IPS DF 4.7 (cell line): ENCODE measurements at regions not wholly inside any gene's neighbourhood (a gene's known extent, or its start where the extent isn't known, plus 50 kb on each side); places are given as distances from the start of the nearest gene placed in this dataset.

ENCODE experiments used
- DNase-seq: peaks from one replicate; pipeline ENCODE4 v3.0.0-alpha.2; 2013; ENCODE audit warnings: low spot score; ENCODE audit errors: extremely low read depth

DNA sequence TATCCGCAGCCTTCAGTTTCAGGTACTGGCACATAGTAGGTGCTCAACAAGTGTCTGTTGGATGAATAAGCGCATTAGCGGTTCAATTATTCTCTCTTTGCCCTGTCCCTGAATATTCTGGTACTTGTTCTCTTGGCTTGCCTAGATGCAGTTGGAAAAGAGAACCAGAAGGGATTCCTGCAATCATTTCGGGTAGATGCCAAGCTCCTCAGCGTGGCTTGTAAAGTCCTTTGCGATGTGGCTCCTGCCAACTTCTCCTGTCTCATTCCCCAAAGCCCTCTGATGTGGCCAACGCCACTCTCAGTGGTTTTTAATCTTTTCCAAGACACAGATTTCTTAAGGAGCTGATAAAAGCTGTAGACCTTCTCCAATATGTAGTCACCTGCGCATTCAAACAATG, 230.3 kb downstream of the SUDS3 start:
- no peak for DNase-seq

DNA sequence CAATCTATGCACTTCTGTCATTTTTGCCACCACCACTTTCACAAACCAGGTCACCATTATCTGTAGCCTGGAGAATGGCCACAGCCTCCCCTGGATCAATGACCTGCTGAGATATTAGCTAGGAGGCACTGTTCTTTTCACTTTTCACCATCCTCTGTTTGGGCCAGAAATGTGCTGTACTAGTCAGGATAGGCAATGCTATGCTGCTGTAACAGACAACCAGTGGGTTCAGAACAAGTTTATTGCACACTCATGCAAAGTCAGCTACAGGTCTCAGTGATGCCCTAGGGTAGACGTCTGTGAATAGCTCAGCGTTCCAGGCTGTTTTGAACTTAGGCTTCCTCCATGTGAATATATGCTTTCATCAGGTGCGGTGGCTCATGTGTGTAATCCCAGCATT, 231.5 kb downstream of the SUDS3 start:
- DNase-seq = no peak

DNA sequence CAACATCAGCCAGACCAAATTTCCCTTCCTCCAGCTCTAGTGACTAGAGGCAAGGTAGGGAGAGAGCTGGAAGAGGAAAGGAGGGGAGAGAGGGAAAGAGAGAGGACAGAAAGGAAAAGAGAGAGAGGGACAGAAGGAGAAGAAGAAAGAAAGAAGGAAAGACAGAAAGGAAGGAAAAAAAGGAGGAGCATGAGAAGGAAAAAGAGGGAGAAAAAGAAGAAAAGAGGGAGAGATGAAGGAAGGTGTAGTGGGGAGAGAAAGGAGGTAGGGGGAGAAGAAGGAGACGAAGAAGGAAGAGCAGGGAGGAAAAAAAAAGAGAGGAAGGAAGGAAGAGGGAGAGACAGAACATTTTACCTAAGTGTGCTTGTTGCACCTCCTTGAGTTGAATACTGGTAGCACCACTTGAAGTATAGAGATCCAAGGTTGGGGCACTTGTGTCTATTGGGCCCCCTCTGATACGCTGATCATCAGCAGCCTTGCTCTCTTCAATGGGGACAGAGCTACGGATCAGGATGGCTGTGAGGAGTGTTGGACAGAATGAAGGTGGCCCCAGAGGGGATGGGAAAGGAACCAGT, 232.5 kb downstream of the SUDS3 start:
- DNase-seq = no peak

DNA sequence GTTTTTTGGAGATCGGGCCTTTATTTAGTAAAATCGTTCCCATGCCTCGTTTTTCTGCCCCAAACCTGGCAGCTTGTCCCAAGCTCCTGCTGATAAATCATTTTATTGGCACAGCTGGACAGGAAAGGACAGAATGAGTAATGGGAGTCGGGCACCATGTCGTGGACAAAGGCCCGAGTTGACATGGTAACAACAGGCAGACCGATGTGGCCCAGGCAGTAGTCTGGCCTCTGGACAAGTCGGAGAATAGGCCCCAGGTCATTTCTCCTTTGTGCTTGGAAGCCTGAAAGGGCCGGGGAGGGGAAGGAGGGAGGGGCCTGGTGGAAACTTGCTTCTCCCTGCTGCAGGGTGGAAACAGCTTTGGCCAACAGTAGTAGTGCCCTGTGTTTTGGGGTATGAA, 234.9 kb downstream of the SUDS3 start:
- DNase-seq = no peak

DNA sequence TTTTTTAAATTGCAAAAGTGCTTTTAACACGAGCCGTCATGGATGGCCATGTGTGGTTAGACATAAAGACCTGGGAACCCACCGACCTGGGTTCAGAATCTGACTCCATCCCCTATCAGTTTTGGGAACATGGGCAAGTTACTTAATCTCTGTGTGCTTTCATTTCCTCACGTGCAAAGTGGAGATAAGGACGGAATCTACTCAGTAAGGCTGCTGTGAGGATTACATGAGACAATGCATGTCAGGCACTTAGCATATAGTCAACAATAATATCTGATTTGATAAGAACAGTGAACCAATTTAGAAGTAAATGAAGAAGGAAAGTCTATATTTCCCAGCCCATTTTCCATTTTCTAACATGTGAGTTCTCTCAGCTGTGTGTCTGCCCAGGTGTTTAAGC, 235.4 kb downstream of the SUDS3 start:
- no peak for DNase-seq

DNA sequence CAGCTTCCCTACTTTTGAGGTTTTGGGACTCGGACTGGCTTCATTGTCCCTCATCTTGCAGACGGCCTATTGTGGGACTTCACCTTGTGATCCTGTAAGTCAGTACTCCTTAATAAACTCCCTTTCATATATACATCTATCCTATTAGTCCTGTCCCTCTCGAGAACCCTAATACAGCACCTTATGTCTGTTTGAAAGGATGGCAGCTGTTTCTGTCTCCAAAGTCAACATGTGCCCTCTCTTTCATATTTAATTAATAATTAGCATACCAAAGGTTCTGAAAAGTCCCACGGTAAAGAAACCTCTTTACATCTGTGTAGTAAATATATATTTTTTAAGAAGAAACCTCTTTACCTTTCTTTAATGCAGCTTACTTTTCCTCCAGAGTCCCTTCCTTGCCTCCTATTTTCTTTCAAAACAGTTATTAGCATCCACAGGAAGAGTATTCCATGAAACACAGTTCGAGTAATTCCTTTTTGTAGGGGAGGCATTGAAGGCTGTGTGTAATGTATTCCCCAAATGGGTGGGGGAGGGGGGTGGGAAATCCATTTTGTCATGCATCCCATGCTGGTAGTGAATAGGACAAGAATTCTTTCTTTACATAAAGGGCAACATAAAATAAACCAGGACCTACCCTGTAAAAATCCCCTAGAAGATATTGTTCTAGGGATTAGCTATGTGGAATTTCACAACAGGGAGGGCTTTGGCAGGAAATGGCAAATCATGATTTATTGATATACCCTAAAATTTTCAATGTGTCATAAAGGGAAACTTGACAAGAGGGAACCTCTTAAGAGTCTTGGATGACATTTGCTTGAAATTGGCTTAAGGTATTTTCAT, 241.5 kb downstream of the SUDS3 start:
- DNase-seq = no peak

DNA sequence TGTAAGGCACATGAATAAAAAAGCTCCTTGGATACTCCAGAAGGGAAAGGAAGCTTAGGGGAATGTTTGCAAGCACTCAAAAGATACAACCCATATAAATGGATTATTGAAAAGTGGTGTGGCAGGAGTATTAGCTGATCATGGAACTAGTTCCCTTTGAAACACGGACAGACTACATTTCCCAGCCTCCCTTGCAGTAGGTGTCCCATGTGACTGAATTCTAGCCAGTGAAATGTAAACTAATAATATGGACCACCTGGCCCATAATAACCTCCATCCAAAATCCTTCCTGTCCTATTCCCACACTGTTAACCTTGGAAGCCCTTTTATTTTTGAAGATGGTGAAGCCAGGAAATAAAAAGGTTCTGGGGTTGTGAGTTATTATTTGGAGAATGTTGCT, 242.3 kb downstream of the SUDS3 start:
- no peak for DNase-seq

DNA sequence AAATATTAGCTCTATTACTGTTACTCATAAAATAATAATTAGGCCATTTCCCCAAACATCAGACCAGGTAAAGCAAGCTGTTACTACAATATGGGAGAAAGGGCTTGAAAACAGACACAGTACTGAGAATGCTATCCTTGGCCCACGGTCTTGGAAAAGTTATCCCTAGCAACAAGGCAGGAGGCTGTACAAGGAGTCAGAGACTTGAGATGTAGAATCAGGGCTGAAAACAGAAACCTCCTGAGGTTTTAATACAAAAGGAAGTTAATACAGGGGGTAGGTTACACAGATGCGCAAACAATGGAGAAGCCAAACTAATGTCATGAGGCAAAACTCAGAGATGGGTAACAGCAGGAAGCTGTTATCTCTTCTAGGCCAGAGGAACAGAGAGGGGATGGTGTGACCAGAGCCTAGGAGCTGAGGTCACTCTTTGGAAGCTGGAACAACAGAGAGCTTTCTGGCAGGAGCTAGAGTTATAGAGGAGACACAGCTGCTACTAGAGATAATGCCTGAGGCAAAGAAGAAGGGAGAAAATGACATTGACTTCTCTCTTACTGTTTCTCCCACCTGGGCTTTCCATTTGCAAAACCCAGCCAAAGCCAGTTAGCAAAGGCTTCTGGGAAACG, 248.8 kb downstream of the SUDS3 start:
- DNase-seq = no peak

DNA sequence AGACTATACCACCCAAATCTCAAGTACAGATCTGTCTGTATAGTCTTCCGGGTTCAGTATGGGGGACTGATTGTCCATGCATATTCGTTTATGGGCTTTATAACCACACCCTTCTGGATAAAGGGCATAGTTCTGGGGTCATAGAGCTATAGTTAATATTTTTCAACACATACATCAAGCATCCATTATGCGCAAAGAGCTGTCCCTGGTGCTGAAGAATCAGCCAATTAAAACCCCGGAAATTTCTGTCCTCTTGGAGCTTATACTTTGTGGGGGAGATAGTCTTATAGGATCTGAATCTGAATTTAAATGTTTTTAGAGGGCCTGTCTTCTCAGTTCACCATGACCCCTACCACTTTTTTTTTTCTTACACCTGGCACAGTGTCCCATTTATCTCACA, 256.7 kb downstream of the SUDS3 start:
- DNase-seq = no peak

DNA sequence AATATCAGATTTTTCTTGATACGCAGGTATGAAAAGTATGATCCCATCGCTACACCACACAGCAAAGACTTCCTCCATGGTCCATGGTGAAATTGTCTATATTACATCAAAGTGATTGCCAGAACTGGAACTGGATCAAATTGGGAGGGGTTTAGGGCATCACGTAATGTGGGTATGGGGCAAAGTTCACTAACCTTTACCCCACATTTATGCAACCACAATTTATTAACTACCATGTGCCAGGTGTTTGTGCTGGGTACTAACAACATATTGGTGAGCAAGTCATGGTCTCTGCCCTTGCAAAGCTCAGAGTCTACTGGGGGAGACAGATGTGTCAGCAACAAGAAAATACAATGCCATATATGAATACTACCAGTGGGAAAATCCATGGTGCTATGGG, 258.9 kb downstream of the SUDS3 start:
- DNase-seq = no peak

DNA sequence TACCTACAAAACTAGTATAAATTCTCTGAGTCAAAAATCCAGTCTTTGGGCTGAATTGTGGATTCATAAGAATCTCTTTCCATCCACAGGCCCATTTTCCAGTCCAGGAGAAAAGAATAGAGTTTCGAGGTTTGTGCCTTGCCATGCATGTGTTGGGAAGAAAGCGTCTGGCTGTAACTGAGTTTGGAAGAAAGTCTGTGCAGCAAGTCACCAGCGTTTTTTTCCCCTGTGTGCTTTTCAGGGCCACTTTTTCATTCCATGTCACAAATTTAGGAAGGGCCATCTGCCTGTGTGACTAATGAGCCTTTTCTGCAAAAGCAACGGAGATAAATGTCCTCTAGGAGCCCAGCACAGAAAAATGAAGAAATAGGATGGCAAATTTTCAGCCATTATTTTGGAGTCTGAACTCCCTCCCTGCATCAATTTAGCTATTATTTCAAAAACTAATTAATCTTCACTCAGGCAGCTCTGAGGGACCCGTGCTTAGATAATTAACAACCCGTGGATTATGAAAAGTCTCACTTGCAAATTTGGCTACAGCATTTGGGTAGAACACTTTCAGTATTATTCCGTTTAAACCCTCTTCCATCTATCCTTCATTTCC, 261.5 kb downstream of the SUDS3 start:
- DNase-seq = no peak

DNA sequence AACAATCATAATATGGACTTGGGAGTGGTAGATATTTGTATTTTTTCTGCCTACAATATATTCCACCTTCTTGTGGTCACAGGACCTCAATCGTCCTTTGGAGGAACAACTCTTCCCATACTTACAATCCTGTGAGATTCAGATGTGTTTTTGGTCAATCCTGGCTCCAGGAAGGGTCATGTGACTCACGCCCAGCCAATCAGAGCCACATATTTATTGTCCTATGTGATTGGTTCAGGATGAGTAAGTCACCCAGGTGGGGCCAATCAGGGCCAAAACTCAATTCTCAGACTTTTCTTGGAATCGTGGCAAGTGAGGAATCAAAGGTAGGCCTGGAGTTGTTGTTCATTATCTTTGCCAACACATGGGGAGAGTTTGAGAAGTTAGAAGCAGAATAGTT, 264.9 kb downstream of the SUDS3 start:
- DNase-seq = no peak

DNA sequence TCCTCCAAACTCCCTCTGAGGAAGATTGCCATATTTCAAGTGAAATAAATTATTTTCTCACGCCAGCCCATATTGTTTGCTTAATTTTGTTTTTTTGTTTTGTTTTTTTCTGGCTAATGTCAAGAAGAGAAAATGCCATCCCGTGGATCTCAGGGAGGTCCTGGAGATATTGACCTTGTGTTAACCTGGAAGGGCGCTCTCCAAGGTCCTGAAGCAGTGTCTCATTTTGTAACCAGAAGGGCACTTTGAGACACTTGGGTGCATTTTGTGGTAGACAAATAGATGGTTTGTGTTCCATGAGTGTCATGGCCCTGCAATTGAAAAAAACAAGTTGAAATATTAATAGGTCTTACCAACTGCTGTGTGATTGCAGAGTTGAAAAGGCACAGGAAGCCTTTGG, 268.9 kb downstream of the SUDS3 start:
- peak; percentile 30 for DNase-seq

DNA sequence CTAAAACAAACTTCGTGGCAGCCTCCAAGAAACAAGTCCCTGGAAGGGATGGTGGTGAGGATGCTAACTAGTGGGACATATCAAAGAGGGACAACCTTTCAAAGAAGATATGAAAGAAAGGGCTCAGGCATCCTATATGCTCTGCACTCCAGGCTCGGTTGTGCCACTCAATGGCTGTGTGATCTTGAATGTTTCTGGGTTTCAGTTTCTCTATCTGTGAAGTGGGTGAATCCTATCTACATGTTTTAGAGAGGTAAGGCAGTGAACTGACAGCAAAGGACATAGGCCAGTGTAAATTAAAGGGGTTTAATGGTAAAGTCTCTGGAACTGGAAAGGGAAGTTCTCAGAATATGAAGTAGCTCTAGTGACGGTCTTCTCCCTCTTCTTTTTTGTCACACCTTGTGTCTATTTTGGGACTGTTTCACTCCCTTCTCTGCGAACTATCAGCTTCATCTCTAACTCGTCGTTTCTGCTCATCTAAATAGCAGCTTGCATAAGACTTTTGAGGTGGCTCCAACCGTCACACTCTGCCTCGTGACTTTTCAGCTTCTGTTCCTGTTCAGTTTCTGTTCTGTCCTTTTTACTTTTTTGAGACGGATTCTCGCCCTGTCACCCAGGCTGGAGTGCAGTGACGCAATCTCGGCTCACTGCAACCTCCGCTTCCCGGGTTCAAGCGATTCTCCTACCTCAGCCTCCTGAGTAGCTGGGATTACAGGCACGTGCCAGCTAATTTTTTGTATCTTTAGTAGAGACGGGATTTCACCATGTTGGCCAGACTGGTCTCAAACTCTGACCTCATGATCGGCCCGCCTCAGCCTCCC, 273.6 kb downstream of the SUDS3 start:
- DNase-seq = no peak

DNA sequence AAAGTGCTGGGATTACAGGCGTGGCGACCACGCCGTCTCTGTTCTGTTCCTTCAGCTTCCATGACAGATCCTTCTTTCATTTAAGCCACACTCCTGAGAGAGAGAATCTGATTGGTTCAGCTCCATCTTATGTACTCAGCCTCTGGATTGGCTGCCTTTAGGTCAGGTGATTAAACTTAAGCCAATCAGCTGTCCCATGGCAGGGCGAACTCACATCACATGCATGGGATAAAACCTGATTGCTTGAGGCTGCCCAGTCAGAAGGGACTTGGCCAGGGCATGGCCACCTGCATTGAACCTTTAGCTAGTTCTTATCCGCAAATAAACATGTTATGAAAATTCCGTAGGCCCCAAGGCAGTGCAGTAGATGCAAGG, 274.2 kb downstream of the SUDS3 start:
- no peak for DNase-seq

DNA sequence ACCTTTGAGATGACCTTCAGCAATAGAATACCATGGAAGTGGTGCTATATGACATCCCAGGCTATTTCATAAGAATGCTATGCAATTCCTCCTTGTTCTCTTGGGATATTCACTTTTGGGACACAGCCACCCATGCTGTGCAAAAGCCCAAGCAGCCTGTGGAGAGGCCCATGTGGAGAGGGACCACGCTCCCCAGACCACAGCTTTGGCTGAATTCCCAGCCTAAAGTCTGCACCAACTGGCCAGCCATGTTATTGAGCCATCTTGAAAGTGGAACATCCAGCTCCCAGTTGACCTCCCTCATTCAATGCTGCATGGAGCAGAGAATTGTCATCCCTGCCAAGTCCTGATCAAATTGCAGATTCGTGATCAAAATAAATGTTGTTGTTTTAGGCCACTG, 275.1 kb downstream of the SUDS3 start:
- DNase-seq = no peak

DNA sequence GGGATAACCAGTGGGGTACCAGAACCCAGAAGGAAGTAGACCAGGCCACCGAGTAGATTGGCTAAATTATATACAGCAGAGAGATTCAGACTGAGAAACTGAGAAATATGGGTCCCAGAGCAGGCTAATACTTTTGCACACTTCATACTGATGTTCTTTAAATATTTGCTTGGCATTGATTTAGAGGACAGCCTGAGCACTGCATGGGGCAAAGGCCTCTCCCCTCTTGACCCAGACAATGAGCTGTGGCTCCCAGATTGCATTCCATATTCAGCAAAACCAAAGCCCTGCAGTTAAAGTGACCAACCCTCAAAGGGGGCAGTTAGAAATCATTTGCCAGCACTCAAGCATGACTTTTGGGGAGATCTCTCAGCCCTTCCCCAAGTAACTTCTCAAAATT, 279.2 kb downstream of the SUDS3 start:
- DNase-seq = no peak

DNA sequence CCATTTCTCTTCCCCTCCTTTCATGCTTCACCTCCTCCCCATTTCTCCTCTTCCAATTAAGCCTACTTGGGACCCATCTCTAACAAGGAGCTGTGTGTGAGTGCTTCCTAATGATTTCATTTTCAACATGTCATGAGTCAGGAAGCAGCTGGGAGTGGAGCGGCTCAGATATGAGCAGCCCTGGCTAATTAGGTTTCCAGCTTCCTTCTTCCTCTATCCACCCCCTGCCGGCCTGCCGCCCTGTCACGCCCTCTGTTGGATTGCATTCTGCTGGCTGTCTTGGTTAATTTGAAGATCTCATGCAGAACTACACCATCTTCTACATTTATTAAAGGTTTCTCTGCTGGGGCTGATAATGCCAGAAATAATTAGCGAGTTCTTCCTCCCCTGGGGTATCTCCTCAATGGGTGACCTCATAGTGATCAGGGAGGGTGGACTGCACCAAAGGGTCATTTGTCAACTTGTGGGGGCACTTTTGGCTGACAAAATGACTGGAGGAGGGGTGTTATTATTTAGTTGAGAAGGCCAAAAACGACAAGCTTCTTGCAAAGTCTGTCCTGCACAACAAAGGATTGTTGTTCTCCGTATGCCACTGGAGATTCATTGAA, 300.9 kb upstream of the SRRM4 start:
- DNase-seq = no peak

DNA sequence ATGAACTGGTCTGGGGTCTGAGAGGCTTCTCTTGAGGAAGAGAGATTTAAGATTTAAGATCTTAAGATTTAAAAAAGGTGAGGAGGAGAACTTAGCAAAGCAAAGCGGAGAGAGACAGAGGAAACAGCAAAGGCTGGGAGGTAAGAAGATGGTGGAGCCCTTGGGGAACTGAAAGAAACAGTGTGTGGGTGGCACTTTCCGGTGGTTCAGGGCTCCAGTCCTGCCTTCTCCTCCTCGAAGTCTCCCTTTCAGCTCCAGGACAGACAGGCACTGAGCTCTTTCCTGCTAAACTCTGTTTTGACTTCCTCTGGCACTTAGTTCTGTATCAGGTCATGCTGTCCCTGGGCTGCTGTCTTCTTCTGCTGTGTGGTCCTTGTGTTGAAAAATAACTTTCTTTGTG, 298.7 kb upstream of the SRRM4 start:
- no peak for DNase-seq

DNA sequence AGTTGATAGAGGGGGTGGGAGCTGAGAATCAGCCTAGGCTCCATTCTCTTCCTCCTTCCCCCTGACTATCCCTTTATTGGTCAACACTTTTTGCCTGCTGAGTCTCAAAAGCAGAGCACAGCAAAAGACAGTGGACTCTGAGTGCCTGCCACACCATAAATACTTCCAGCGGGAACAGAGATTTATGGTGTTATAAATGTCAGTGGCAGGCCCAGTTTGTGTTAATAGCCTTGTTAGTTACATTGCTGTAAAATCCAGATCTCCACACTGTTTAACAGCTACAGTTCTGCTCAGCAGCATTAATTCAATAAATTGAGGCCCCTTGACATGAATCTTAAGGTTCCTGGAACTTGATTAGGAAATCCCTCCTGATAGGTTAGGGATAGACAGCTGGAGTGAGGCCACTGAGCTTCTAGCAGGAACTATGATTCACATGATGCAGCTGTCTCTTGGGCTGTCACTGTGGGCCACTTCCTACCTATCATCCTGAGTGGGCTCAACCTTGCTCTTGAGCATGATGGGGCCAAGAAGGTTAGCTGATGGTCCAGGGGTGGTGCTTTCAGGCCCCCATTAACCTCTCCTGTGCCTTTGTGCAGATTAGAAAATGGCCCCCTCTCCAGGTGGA, 295.2 kb upstream of the SRRM4 start:
- no peak for DNase-seq

DNA sequence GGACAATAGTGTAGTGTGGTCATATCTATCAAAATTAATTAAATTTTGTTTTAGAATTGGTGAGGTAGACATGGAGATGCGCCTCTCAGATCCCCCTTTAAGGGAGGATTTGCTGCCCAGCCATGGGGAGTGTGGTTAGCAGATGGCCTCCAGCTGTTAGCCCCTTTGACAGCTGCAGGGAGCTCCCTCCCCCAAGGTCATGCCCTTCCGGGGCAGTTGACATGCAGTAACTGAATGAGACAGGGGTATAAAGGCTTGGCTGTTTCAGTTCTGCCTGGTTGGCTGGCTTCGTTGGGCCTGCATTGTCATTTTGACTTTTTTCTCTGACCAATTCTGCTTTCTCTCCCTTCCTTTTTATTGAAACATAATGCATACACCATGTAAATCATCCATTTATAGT, 291.5 kb upstream of the SRRM4 start:
- no peak for DNase-seq
